ENCODE measurements at regions not wholly inside any gene's neighbourhood (a gene's known extent, or its start where the extent isn't known, plus 50 kb on each side); places are given as distances from the start of the nearest gene placed in this dataset.

- Histone ChIP-seq H3K4me3 (ENCODE audit: low read length) (no peak overlapping the region), H3K9ac (ENCODE audit: low read depth, low read length) (no peak overlapping the region), H3K9me3 (ENCODE audit: insufficient read depth, low read depth, low read length) (no peaks in the 10 kb centered on the region), H3K27ac (ENCODE audit: low read depth, low read length) (no peak overlapping the region), H3K4me1 (ENCODE audit: insufficient read depth, low read length) (no peaks in the 10 kb centered on the region), H3K27me3 (ENCODE audit: insufficient read depth, low read length) (no peaks in the 10 kb centered on the region), H3K36me3 (ENCODE audit: insufficient read depth, low read length) (no peaks in the 10 kb centered on the region)
- WGBS, result 100% methylated on average over 2 of the region's 2 CpGs
Observed at GRCh38 chr1:187236199-187236598, 407.4 kb downstream of the PLA2G4A start.

- Histone ChIP-seq H3K27ac (ENCODE audit: low read depth, low read length) (no peak overlapping the region), H3K27me3 (ENCODE audit: insufficient read depth, low read length) (no peaks in the 10 kb centered on the region), H3K9ac (ENCODE audit: low read depth, low read length) (no peak overlapping the region), H3K4me1 (ENCODE audit: insufficient read depth, low read length) (no peaks in the 10 kb centered on the region), H3K9me3 (ENCODE audit: insufficient read depth, low read depth, low read length) (no peaks in the 10 kb centered on the region), H3K36me3 (ENCODE audit: insufficient read depth, low read length) (no peaks in the 10 kb centered on the region), H3K4me3 (ENCODE audit: low read length) (no peak overlapping the region)
- 91% methylated on average over 2 of the region's 2 CpGs for WGBS
Observed at GRCh38 chr1:187236676-187237075, 407.9 kb downstream of the PLA2G4A start.

DNA sequence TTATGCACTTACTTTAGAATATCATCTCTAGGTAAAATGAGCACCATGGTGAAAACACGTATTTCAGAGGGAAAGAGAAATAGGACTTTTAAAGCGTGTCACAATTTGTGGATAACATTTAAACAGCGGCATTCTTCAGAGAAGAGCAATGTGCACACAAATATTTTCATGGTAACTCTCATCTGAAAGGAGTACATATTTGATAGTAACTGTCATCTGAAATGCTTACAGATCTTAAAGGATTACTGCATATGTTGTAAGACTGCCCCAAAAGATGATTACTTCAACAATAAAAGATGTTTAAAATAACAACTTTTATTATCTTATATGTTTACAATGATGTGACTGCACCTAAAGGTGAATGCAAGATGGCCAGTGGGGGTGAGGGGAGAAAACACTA lies 408.8 kb downstream of the PLA2G4A start:
- Histone ChIP-seq H3K4me3 (ENCODE audit: low read length) (no peak overlapping the region), H3K4me1 (ENCODE audit: insufficient read depth, low read length) (no peaks in the 10 kb centered on the region), H3K27me3 (ENCODE audit: insufficient read depth, low read length) (no peaks in the 10 kb centered on the region), H3K9ac (ENCODE audit: low read depth, low read length) (no peak overlapping the region), H3K36me3 (ENCODE audit: insufficient read depth, low read length) (no peaks in the 10 kb centered on the region), H3K27ac (ENCODE audit: low read depth, low read length) (no peak overlapping the region), H3K9me3 (ENCODE audit: insufficient read depth, low read depth, low read length) (no peaks in the 10 kb centered on the region)
- 96% methylated on average over 3 of the region's 3 CpGs for WGBS

DNA sequence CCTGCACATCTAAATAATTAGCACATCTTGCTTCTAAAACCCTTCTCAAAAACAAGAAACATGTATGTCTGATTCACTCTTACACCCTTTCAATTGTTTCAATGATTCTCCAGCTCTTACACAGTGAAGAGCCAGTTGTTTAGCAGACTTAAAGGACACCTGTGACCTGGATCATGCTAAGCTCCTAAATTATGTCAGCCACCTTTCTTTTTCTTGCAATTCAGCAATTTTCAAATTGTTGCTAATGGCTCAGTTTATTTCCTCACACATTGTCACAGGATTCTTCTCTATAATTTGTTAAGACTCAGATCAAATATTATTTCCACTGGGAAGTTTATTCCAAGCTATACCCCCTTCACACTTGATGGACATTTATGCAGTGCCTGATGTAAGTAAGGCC lies 413.2 kb downstream of the PLA2G4A start:
- Histone ChIP-seq H3K27ac (ENCODE audit: low read depth, low read length) (no peak overlapping the region), H3K9ac (ENCODE audit: low read depth, low read length) (no peak overlapping the region), H3K9me3 (ENCODE audit: insufficient read depth, low read depth, low read length) (no peaks in the 10 kb centered on the region), H3K4me1 (ENCODE audit: insufficient read depth, low read length) (peaks cover 15% of the 10 kb centered on the region), H3K27me3 (ENCODE audit: insufficient read depth, low read length) (no peaks in the 10 kb centered on the region), H3K4me3 (ENCODE audit: low read length) (no peak overlapping the region), H3K36me3 (ENCODE audit: insufficient read depth, low read length) (no peaks in the 10 kb centered on the region)

DNA sequence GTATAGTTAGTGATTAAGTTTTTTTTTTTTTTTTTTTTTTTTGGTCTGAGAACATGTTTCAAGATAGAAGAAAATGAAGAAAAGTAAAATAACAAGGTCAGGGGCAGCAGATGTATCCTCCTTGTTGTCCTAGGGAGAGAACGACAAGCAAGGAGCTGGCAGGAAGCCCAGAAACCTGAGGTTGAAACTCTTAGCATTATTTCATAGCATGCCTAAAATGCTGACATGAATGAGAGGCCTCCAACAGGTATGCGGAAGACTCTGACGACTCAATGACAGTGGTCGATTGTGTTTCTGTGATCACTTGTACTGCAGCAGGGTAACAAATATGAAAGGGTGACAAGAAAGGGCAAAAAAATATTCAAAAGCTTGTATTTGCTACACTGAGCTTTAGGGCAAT lies 415.9 kb downstream of the PLA2G4A start:
- Histone ChIP-seq H3K27me3 (ENCODE audit: insufficient read depth, low read length) (no peaks in the 10 kb centered on the region), H3K4me3 (ENCODE audit: low read length) (no peak overlapping the region), H3K27ac (ENCODE audit: low read depth, low read length) (no peak overlapping the region; the same call in 1 of the 2 replicates), H3K36me3 (ENCODE audit: insufficient read depth, low read length) (no peaks in the 10 kb centered on the region), H3K9ac (ENCODE audit: low read depth, low read length) (no peak overlapping the region), H3K9me3 (ENCODE audit: insufficient read depth, low read depth, low read length) (no peaks in the 10 kb centered on the region), H3K4me1 (ENCODE audit: insufficient read depth, low read length) (peaks cover 15% of the 10 kb centered on the region)
- WGBS, result 53% methylated on average over 4 of the region's 4 CpGs

- Histone ChIP-seq H3K4me1 (ENCODE audit: insufficient read depth, low read length) (peaks cover 15% of the 10 kb centered on the region), H3K27ac (ENCODE audit: low read depth, low read length) (no peak overlapping the region), H3K27me3 (ENCODE audit: insufficient read depth, low read length) (no peaks in the 10 kb centered on the region), H3K9me3 (ENCODE audit: insufficient read depth, low read depth, low read length) (no peaks in the 10 kb centered on the region), H3K4me3 (ENCODE audit: low read length) (no peak overlapping the region), H3K36me3 (ENCODE audit: insufficient read depth, low read length) (no peaks in the 10 kb centered on the region), H3K9ac (ENCODE audit: low read depth, low read length) (no peak overlapping the region)
- WGBS, result no CpG with 5 or more reads among the region's 1 CpG
Observed at GRCh38 chr1:187245201-187245600, 416.5 kb downstream of the PLA2G4A start.

DNA sequence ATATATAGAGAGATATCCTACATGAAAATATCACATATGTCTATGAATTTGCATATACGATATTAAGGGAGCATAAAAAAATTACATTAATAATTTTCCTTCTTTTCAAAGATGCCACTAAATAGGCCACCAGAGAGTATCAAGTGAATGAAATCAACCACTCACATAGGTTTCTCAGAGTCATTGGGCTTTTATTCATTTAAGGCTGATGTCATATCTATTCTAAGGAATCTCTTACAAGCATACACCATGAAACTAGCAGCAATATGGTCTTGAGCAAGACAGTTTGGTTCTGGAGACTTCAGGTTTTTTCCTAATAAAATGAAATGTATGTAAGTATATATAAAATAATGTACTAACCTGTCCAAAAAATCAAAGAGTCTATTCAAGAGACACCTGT lies 420.4 kb downstream of the PLA2G4A start:
- no peak overlapping the region for H3K9ac ChIP-seq (ENCODE audit: low read depth, low read length)
- no peak overlapping the region for H3K4me3 ChIP-seq (ENCODE audit: low read length)
- no peaks in the 10 kb centered on the region for H3K9me3 ChIP-seq (ENCODE audit: insufficient read depth, low read depth, low read length)
- H3K27ac ChIP-seq (ENCODE audit: low read depth, low read length), result no peak overlapping the region
- H3K27me3 ChIP-seq (ENCODE audit: insufficient read depth, low read length), result no peaks in the 10 kb centered on the region
- peaks cover 15% of the 10 kb centered on the region for H3K4me1 ChIP-seq (ENCODE audit: insufficient read depth, low read length)
- WGBS, result 100% methylated on average over 1 of the region's 1 CpG
- no peaks in the 10 kb centered on the region for H3K36me3 ChIP-seq (ENCODE audit: insufficient read depth, low read length)

- Histone ChIP-seq H3K27ac (ENCODE audit: low read depth, low read length) (no peak overlapping the region), H3K36me3 (ENCODE audit: insufficient read depth, low read length) (no peaks in the 10 kb centered on the region), H3K4me3 (ENCODE audit: low read length) (no peak overlapping the region), H3K4me1 (ENCODE audit: insufficient read depth, low read length) (no peaks in the 10 kb centered on the region), H3K9me3 (ENCODE audit: insufficient read depth, low read depth, low read length) (no peaks in the 10 kb centered on the region), H3K27me3 (ENCODE audit: insufficient read depth, low read length) (no peaks in the 10 kb centered on the region), H3K9ac (ENCODE audit: low read depth, low read length) (no peak overlapping the region)
- WGBS, result 100% methylated on average over 1 of the region's 1 CpG
Observed at GRCh38 chr1:187252923-187253322, 424.2 kb downstream of the PLA2G4A start.

- no peaks in the 10 kb centered on the region for H3K36me3 ChIP-seq (ENCODE audit: insufficient read depth, low read length)
- no peaks in the 10 kb centered on the region for H3K9me3 ChIP-seq (ENCODE audit: insufficient read depth, low read depth, low read length)
- no peak overlapping the region for H3K4me3 ChIP-seq (ENCODE audit: low read length)
- no peak overlapping the region for H3K9ac ChIP-seq (ENCODE audit: low read depth, low read length)
- no peaks in the 10 kb centered on the region for H3K4me1 ChIP-seq (ENCODE audit: insufficient read depth, low read length)
- 91% methylated on average over 3 of the region's 3 CpGs for WGBS
- H3K27ac ChIP-seq (ENCODE audit: low read depth, low read length), result no peak overlapping the region
- no peaks in the 10 kb centered on the region for H3K27me3 ChIP-seq (ENCODE audit: insufficient read depth, low read length)
Observed at GRCh38 chr1:187257476-187257875, 428.7 kb downstream of the PLA2G4A start.

GRCh38 chr1:187261637-187262036 lies 432.9 kb downstream of the PLA2G4A start:
- Histone ChIP-seq H3K27me3 (ENCODE audit: insufficient read depth, low read length) (no peaks in the 10 kb centered on the region), H3K27ac (ENCODE audit: low read depth, low read length) (no peak overlapping the region), H3K4me1 (ENCODE audit: insufficient read depth, low read length) (no peaks in the 10 kb centered on the region), H3K9ac (ENCODE audit: low read depth, low read length) (no peak overlapping the region), H3K4me3 (ENCODE audit: low read length) (no peak overlapping the region), H3K9me3 (ENCODE audit: insufficient read depth, low read depth, low read length) (no peaks in the 10 kb centered on the region), H3K36me3 (ENCODE audit: insufficient read depth, low read length) (no peaks in the 10 kb centered on the region)
- WGBS, result 78% methylated on average over 3 of the region's 3 CpGs

DNA sequence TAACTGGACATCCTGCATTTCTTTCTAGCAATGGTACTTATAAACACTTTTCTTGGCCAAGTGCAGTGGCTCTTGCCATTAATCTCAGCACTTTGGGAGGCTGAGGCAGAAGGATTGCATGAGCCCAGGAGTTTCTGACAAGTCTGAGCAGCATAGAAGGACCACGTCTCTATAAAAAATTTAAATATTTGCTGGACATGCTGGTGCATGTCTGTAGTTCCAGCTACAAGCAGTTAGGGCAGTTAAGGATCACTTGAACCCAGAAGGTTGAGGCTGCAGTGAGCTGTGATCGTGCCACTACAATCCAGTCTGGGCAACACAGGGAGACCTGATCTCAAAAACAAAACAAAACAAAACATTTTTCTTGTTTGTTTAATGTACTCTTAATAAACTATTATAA lies 434.0 kb downstream of the PLA2G4A start:
- WGBS, result 91% methylated on average over 2 of the region's 2 CpGs
- H3K4me3 ChIP-seq (ENCODE audit: low read length), result no peak overlapping the region
- H3K4me1 ChIP-seq (ENCODE audit: insufficient read depth, low read length), result no peaks in the 10 kb centered on the region
- no peak overlapping the region for H3K27ac ChIP-seq (ENCODE audit: low read depth, low read length)
- no peaks in the 10 kb centered on the region for H3K9me3 ChIP-seq (ENCODE audit: insufficient read depth, low read depth, low read length)
- H3K27me3 ChIP-seq (ENCODE audit: insufficient read depth, low read length), result no peaks in the 10 kb centered on the region
- H3K36me3 ChIP-seq (ENCODE audit: insufficient read depth, low read length), result no peaks in the 10 kb centered on the region
- no peak overlapping the region for H3K9ac ChIP-seq (ENCODE audit: low read depth, low read length)

GRCh38 chr1:187264995-187265602 lies 436.4 kb downstream of the PLA2G4A start:
- Histone ChIP-seq H3K9ac (ENCODE audit: low read depth, low read length) (no peak overlapping the region), H3K27me3 (ENCODE audit: insufficient read depth, low read length) (no peaks in the 10 kb centered on the region), H3K4me1 (ENCODE audit: insufficient read depth, low read length) (no peaks in the 10 kb centered on the region), H3K9me3 (ENCODE audit: insufficient read depth, low read depth, low read length) (no peaks in the 10 kb centered on the region), H3K36me3 (ENCODE audit: insufficient read depth, low read length) (no peaks in the 10 kb centered on the region), H3K27ac (ENCODE audit: low read depth, low read length) (no peak overlapping the region), H3K4me3 (ENCODE audit: low read length) (no peak overlapping the region)
- 68% methylated on average over 2 of the region's 4 CpGs for WGBS

Data from HUES64 (cell line).